DOHH2 (cell line): ENCODE measurements at regions not wholly inside any gene's neighbourhood (a gene's known extent, or its start where the extent isn't known, plus 50 kb on each side); places are given as distances from the start of the nearest gene placed in this dataset.

ENCODE experiments used
- H3F3A ChIP-seq: fragments of 200-600 bp; sonication (generic), shearing (Covaris generic); 2 replicates; pipeline ENCODE4 v1.6.0; 2016; ENCODE audit warnings: antibody characterized with exemption, mild to moderate bottlenecking; ENCODE audit not compliant: control insufficient read depth, insufficient read depth
- H3K27ac ChIP-seq: fragments of 200-600 bp; sonication (generic); 2 replicates; pipeline ENCODE4 v1.5.1; 2014; ENCODE audit warnings: low read depth, mild to moderate bottlenecking, low read length, moderate library complexity
- H3K27me3 ChIP-seq: fragments of 200-600 bp; sonication (generic); 2 replicates; pipeline ENCODE4 v1.6.1; 2014; ENCODE audit warnings: mild to moderate bottlenecking, low read length, mixed read lengths; ENCODE audit not compliant: control insufficient read depth
- H3K36me3 ChIP-seq: fragments of 200-600 bp; sonication (generic); 2 replicates; pipeline ENCODE4 v1.6.1; 2014; ENCODE audit warnings: mild to moderate bottlenecking, low read length, moderate library complexity, mixed read lengths; ENCODE audit not compliant: control insufficient read depth
- H3K4me1 ChIP-seq: fragments of 200-600 bp; sonication (generic); 2 replicates; pipeline ENCODE4 v1.6.1; 2014; ENCODE audit warnings: mild to moderate bottlenecking, low read length, mixed read lengths; ENCODE audit not compliant: control insufficient read depth
- H3K4me2 ChIP-seq: fragments of 200-600 bp; sonication (generic); 2 replicates; pipeline ENCODE4 v1.6.0; 2014; ENCODE audit warnings: mild to moderate bottlenecking, low read length, moderate library complexity
- H3K4me3 ChIP-seq: fragments of 200-600 bp; sonication (generic); 2 replicates; pipeline ENCODE4 v1.5.1; 2014; ENCODE audit warnings: mild to moderate bottlenecking, low read length, mixed read lengths
- H3K79me2 ChIP-seq: fragments of 200-600 bp; sonication (generic); 2 replicates; pipeline ENCODE4 v1.6.1; 2014; ENCODE audit warnings: mild to moderate bottlenecking, low read length, mixed read lengths; ENCODE audit not compliant: control insufficient read depth
- H3K9me2 ChIP-seq: fragments of 200-600 bp; sonication (generic); replicated peaks from 2 replicates; pipeline ENCODE4 v1.6.1; 2014; ENCODE audit warnings: mild to moderate bottlenecking, low read length, mixed read lengths; ENCODE audit not compliant: control insufficient read depth
- H3K9me3 ChIP-seq: fragments of 200-600 bp; sonication (generic); 2 replicates; pipeline ENCODE4 v1.6.1; 2014; ENCODE audit warnings: antibody characterized with exemption, low read length, mixed read lengths; ENCODE audit not compliant: control insufficient read depth, insufficient read depth
- H4K20me1 ChIP-seq: fragments of 200-600 bp; sonication (generic); 2 replicates; pipeline ENCODE4 v1.6.0; 2014; ENCODE audit warnings: low read depth, mild to moderate bottlenecking, antibody characterized with exemption, low read length, moderate library complexity; ENCODE audit not compliant: control insufficient read depth, insufficient read depth
- EZH2phosphoT487 ChIP-seq: fragments of 200-600 bp; sonication (generic); IDR thresholded peaks from 2 replicates; pipeline ENCODE4 v1.6.1; 2017; ENCODE audit warnings: borderline replicate concordance, mild to moderate bottlenecking, antibody characterized with exemption, low read length, moderate library complexity, mixed read lengths
- TF ChIP-seq, protein P1 (sequence below): fragments of 200-600 bp; sonication (generic); IDR thresholded peaks from one replicate; pipeline ENCODE4 v1.5.1; 2014; ENCODE audit warnings: antibody characterized with exemption, mild to moderate bottlenecking, low read depth, low read length; ENCODE audit not compliant: poor library complexity, severe bottlenecking

GRCh38 chr12:47422611-47423010 is 283.2 kb downstream of the RPAP3 start:
- H3K27me3 ChIP-seq = peaks cover 4% of the 10 kb centered on the region; the same call in 1 of the 2 replicates
- H3K79me2 ChIP-seq = no peaks in the 10 kb centered on the region
- H3K4me1 ChIP-seq = no peaks in the 10 kb centered on the region
- H3F3A ChIP-seq = no peaks in the 10 kb centered on the region
- H4K20me1 ChIP-seq = no peaks in the 10 kb centered on the region
- no peak overlapping the region for H3K4me2 ChIP-seq
- H3K36me3 ChIP-seq = no peaks in the 10 kb centered on the region
- TF ChIP-seq, protein P1, sequence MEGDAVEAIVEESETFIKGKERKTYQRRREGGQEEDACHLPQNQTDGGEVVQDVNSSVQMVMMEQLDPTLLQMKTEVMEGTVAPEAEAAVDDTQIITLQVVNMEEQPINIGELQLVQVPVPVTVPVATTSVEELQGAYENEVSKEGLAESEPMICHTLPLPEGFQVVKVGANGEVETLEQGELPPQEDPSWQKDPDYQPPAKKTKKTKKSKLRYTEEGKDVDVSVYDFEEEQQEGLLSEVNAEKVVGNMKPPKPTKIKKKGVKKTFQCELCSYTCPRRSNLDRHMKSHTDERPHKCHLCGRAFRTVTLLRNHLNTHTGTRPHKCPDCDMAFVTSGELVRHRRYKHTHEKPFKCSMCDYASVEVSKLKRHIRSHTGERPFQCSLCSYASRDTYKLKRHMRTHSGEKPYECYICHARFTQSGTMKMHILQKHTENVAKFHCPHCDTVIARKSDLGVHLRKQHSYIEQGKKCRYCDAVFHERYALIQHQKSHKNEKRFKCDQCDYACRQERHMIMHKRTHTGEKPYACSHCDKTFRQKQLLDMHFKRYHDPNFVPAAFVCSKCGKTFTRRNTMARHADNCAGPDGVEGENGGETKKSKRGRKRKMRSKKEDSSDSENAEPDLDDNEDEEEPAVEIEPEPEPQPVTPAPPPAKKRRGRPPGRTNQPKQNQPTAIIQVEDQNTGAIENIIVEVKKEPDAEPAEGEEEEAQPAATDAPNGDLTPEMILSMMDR = no peak
- no peak for TF ChIP-seq EZH2phosphoT487
- no peak overlapping the region for H3K4me3 ChIP-seq
- no peaks in the 10 kb centered on the region for H3K9me3 ChIP-seq
- no peaks in the 10 kb centered on the region for H3K9me2 ChIP-seq
- H3K27ac ChIP-seq = no peak overlapping the region

DNA sequence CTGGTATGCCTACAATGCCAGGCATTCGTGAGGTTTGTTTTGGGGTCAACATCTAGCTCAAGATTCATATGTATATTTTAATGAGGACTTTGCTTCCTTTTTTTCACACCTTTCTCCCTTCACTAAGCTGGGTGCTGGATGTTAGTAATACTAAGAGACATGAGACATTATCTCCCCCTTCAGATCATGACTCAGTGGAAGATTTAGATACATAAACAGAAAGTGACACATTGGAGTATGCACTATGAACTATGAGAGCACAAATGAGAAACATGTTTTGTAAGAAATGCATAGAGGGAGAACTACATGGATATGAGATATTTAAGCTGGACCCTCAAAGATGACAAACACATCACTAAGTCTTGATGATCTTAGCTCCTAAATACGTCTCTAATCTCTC is 286.3 kb downstream of the RPAP3 start:
- H3F3A ChIP-seq = no peaks in the 10 kb centered on the region

GRCh38 chr12:47417955-47418354 is 287.9 kb downstream of the RPAP3 start:
- H3K4me3 ChIP-seq = no peak overlapping the region
- no peaks in the 10 kb centered on the region for H3K4me1 ChIP-seq
- no peaks in the 10 kb centered on the region for H3K79me2 ChIP-seq

More for the DNA sequence above, 286.3 kb downstream of the RPAP3 start:
- H3K27me3 ChIP-seq = peaks cover 4% of the 10 kb centered on the region; the same call in 1 of the 2 replicates
- no peaks in the 10 kb centered on the region for H4K20me1 ChIP-seq
- no peaks in the 10 kb centered on the region for H3K9me3 ChIP-seq
- no peaks in the 10 kb centered on the region for H3K36me3 ChIP-seq
- no peaks in the 10 kb centered on the region for H3K4me1 ChIP-seq
- no peak overlapping the region for H3K4me3 ChIP-seq
- H3K4me2 ChIP-seq = no peak overlapping the region
- no peak overlapping the region for H3K27ac ChIP-seq
- no peaks in the 10 kb centered on the region for H3K9me2 ChIP-seq
- H3K79me2 ChIP-seq = no peaks in the 10 kb centered on the region
- no peak for TF ChIP-seq EZH2phosphoT487
- TF ChIP-seq, protein P1 = no peak

More at GRCh38 chr12:47417955-47418354, 287.9 kb downstream of the RPAP3 start:
- Histone ChIP-seq H3K9me3 (no peaks in the 10 kb centered on the region), H3K4me2 (no peak overlapping the region), H3K9me2 (no peaks in the 10 kb centered on the region), H3F3A (no peaks in the 10 kb centered on the region), H3K27me3 (peaks cover 6% of the 10 kb centered on the region; the same call in 1 of the 2 replicates), H4K20me1 (no peaks in the 10 kb centered on the region), H3K27ac (no peak overlapping the region), H3K36me3 (no peaks in the 10 kb centered on the region)
- TF ChIP-seq, protein P1 = no peak
- no peak for TF ChIP-seq EZH2phosphoT487
